ENCODE measurements at regions not wholly inside any gene's neighbourhood (a gene's known extent, or its start where the extent isn't known, plus 50 kb on each side); places are given as distances from the start of the nearest gene placed in this dataset.

GRCh38 chr2:217231212-217231611 is 371.3 kb upstream of the TNP1 start:
- no peak for DNase-seq (ENCODE audit: low spot score)

- no peak for DNase-seq (ENCODE audit: low spot score)
These were observed 368.9 kb upstream of the TNP1 start for GRCh38 chr2:217228732-217229131.

GRCh38 chr2:217227794-217228193 is 367.9 kb upstream of the TNP1 start:
- DNase-seq (ENCODE audit: low spot score), result no peak

- DNase-seq (ENCODE audit: low spot score), result no peak
These were observed 365.7 kb upstream of the TNP1 start for GRCh38 chr2:217225596-217225995.

GRCh38 chr2:217223222-217223930 is 363.5 kb upstream of the TNP1 start:
- no peak for DNase-seq (ENCODE audit: low spot score)

GRCh38 chr2:217222309-217222910 is 362.5 kb upstream of the TNP1 start:
- no peak for DNase-seq (ENCODE audit: low spot score)

- DNase-seq (ENCODE audit: low spot score), result no peak
These were observed 360.6 kb upstream of the TNP1 start for GRCh38 chr2:217220228-217221013.

- no peak for DNase-seq (ENCODE audit: low spot score)
These were observed 359.3 kb upstream of the TNP1 start for GRCh38 chr2:217219164-217219520.

- no peak for DNase-seq (ENCODE audit: low spot score)
These were observed 358.7 kb upstream of the TNP1 start for GRCh38 chr2:217218269-217219163.

- DNase-seq (ENCODE audit: low spot score), result no peak
These were observed 357.1 kb upstream of the TNP1 start for GRCh38 chr2:217216982-217217381.

- DNase-seq (ENCODE audit: low spot score), result no peak
These were observed 356.5 kb upstream of the TNP1 start for GRCh38 chr2:217216316-217216715.

- DNase-seq (ENCODE audit: low spot score), result no peak
These were observed 356.0 kb upstream of the TNP1 start for GRCh38 chr2:217215877-217216276.

- no peak for DNase-seq (ENCODE audit: low spot score)
These were observed 349.0 kb upstream of the TNP1 start for GRCh38 chr2:217208867-217209266.

- DNase-seq (ENCODE audit: low spot score), result no peak
These were observed 347.8 kb upstream of the TNP1 start for GRCh38 chr2:217207699-217208010.

GRCh38 chr2:217206907-217207698 is 347.2 kb upstream of the TNP1 start:
- no peak for DNase-seq (ENCODE audit: low spot score)

- DNase-seq (ENCODE audit: low spot score), result no peak
These were observed 346.3 kb upstream of the TNP1 start for GRCh38 chr2:217206016-217206725.

GRCh38 chr2:217204358-217204757 is 344.5 kb upstream of the TNP1 start:
- no peak for DNase-seq (ENCODE audit: low spot score)

- no peak for DNase-seq (ENCODE audit: low spot score)
These were observed 343.2 kb upstream of the TNP1 start for GRCh38 chr2:217203086-217203485.

- no peak for DNase-seq (ENCODE audit: low spot score)
These were observed 339.4 kb upstream of the TNP1 start for GRCh38 chr2:217199255-217199630.

GRCh38 chr2:217195658-217196446 is 336.0 kb upstream of the TNP1 start:
- DNase-seq (ENCODE audit: low spot score), result no peak
